Bronchial epithelial cell (primary cell): ENCODE measurements at regions not wholly inside any gene's neighbourhood (a gene's known extent, or its start where the extent isn't known, plus 50 kb on each side); places are given as distances from the start of the nearest gene placed in this dataset.

ENCODE experiments used
- DNase-seq: peaks from one replicate; pipeline ENCODE4 v3.0.0-alpha.2; 2010; ENCODE audit warnings: low read depth
- FAIRE-seq: peaks from 2 replicates; lab custom pipeline; 2011; peaks lifted over from hg19 to GRCh38; lab: Jason Lieb, UNC
- H3K27me3 ChIP-seq: 2 replicates; pipeline ENCODE4 v1.5.1; 2011; ENCODE audit warnings: low read length; ENCODE audit not compliant: control insufficient read depth, insufficient read depth
- H3K36me3 ChIP-seq: 2 replicates; pipeline ENCODE4 v1.5.1; 2011; ENCODE audit warnings: low read length; ENCODE audit not compliant: control insufficient read depth, insufficient read depth
- H3K4me3 ChIP-seq: 2 replicates; pipeline ENCODE4 v1.5.1; 2011; ENCODE audit warnings: mild to moderate bottlenecking, low read depth, low read length, control low read depth
- CTCF ChIP-seq: IDR thresholded peaks from 2 replicates; pipeline ENCODE4 v1.5.1; 2011; ENCODE audit warnings: mild to moderate bottlenecking, moderate library complexity, low read length, control low read depth, inconsistent platforms; ENCODE audit not compliant: insufficient read depth, severe bottlenecking

DNA sequence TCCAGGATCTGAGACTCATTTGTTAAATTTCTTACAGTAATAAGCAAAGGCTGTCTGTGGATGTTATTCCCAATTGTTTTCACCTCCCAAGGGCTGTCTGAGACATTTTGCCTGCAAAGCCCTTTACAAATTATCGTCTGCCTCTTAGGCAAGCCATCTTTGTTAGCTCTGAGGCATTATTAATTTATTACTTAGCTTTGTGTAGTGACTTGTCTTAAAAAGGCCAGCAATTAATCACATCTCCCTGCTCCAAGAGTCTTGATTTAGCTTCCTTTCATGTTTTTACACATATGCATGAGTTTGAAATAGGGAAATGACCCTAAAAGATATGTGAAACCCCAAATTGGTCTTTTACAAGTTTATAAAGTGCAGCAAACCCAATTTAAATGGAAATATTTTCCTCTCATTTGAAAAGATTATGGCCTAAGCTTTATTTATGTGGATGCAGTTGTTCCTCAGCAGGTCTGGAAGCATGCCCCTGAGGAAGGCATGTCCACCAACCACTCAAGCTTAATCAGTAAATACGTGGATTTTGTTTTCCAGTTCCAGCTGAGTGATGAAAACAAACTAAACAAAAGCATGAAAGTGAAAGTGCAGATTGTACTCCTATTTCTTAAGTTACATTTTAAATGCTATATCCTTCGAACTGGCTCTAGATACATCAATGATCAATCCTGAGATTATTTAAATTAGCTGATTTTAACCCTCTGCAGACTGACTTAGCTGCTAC lies 173.6 kb upstream of the LNX1 start:
- FAIRE-seq: no peak
- Histone ChIP-seq H3K36me3 (no peaks in the 10 kb centered on the region), H3K4me3 (no peak overlapping the region), H3K27me3 (no peaks in the 10 kb centered on the region)
- DNase-seq: no peak
- no peak for TF ChIP-seq CTCF

- TF ChIP-seq CTCF: no peak
- peak; percentile 33 for DNase-seq
- no peaks in the 10 kb centered on the region for H3K27me3 ChIP-seq
Measured at GRCh38 chr4:53763813-53764597, 172.7 kb upstream of the LNX1 start.

GRCh38 chr4:53755656-53756055 lies 164.4 kb upstream of the LNX1 start:
- TF ChIP-seq CTCF: no peak
- DNase-seq (no peak), FAIRE-seq (no peak)
- no peak overlapping the region for H3K4me3 ChIP-seq
- peaks cover 2% of the 10 kb centered on the region for H3K27me3 ChIP-seq
- H3K36me3 ChIP-seq: no peaks in the 10 kb centered on the region

More at GRCh38 chr4:53763813-53764597, 172.7 kb upstream of the LNX1 start:
- FAIRE-seq: no peak
- no peaks in the 10 kb centered on the region for H3K36me3 ChIP-seq
- H3K4me3 ChIP-seq: no peak overlapping the region

GRCh38 chr4:53752124-53752523 lies 160.8 kb upstream of the LNX1 start:
- H3K27me3 ChIP-seq: peaks cover 2% of the 10 kb centered on the region
- FAIRE-seq: no peak

DNA sequence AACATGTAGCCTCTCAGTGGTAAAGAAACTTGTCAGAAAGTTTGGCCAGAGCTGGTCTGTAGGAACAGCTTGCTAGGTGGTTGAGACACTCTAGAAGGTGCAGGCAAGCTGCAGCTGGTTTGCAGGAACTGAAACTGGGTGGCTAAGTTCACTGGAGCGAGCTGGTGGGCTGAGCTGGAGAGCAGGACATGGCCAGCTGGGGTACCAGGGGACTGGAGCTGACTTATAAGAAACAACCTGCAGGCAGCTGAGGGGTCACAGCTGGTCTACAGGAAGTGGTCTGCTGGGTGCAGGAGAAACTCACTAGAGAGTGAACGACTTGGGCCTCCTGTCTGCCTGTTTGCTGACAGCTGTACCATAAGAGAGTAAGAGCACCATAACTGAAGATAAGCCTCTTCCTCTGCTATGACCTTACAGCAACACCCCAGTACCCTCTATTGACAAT lies 157.1 kb upstream of the LNX1 start:
- H3K27me3 ChIP-seq: peaks cover 5% of the 10 kb centered on the region
- no peak for TF ChIP-seq CTCF
- no peak overlapping the region for H3K4me3 ChIP-seq

More at GRCh38 chr4:53752124-53752523, 160.8 kb upstream of the LNX1 start:
- TF ChIP-seq CTCF: no peak
- DNase-seq: no peak
- H3K4me3 ChIP-seq: no peak overlapping the region
- no peaks in the 10 kb centered on the region for H3K36me3 ChIP-seq

More for the DNA sequence above, 157.1 kb upstream of the LNX1 start:
- no peaks in the 10 kb centered on the region for H3K36me3 ChIP-seq
- FAIRE-seq: no peak
- no peak for DNase-seq
